ENCODE measurements at regions not wholly inside any gene's neighbourhood (a gene's known extent, or its start where the extent isn't known, plus 50 kb on each side); places are given as distances from the start of the nearest gene placed in this dataset.

GRCh38 chr7:50207251-50207564, 97.3 kb upstream of the IKZF1 start:
- no peaks in the 10 kb centered on the region for H3K27me3 Mint-ChIP-seq (ENCODE audit: insufficient read depth)
- DNase-seq, result peak; percentile 24
- H3K4me1 Mint-ChIP-seq, result no peaks in the 10 kb centered on the region
- Histone ChIP-seq H3K9ac (ENCODE audit: extremely low read depth, low read length, poor library complexity, severe bottlenecking) (no peak overlapping the region), H3K4me1 (ENCODE audit: control insufficient read depth, insufficient read depth, low read length) (no peaks in the 10 kb centered on the region), H3K27me3 (ENCODE audit: control insufficient read depth, insufficient read depth, low read length, poor library complexity, severe bottlenecking) (no peaks in the 10 kb centered on the region), H3K36me3 (ENCODE audit: control insufficient read depth, insufficient read depth, low read length) (no peaks in the 10 kb centered on the region), H3K9me3 (ENCODE audit: control insufficient read depth, low read length) (no peaks in the 10 kb centered on the region), H3K4me3 (ENCODE audit: low read length) (no peak overlapping the region), H3K27ac (ENCODE audit: low read depth, low read length) (no peak overlapping the region)
- H3K4me3 Mint-ChIP-seq, result no peak overlapping the region
- H3K27ac Mint-ChIP-seq, result no peak overlapping the region
- H3K9me3 Mint-ChIP-seq, result no peaks in the 10 kb centered on the region
- 93% methylated on average over 5 to 11 of the region's 11 CpGs for WGBS, 2 experiments (ENCODE audit: insufficient coverage in 1 of 2, insufficient read length in 1 of 2)
- TF ChIP-seq CTCF (conservative IDR thresholded peaks at IDR 0.05), result no peak
- no peaks in the 10 kb centered on the region for H3K36me3 Mint-ChIP-seq (ENCODE audit: low read depth)

GRCh38 chr7:50206453-50207250, 97.9 kb upstream of the IKZF1 start:
- no peaks in the 10 kb centered on the region for H3K36me3 ChIP-seq (ENCODE audit: control insufficient read depth, insufficient read depth, low read length)
- H3K4me3 ChIP-seq (ENCODE audit: low read length), result no peak overlapping the region
- Mint-ChIP-seq H3K4me3 (no peak overlapping the region), H3K36me3 (ENCODE audit: low read depth) (no peaks in the 10 kb centered on the region), H3K27me3 (ENCODE audit: insufficient read depth) (no peaks in the 10 kb centered on the region), H3K9me3 (no peaks in the 10 kb centered on the region), H3K27ac (no peak overlapping the region), H3K4me1 (no peaks in the 10 kb centered on the region)
- no peak for TF ChIP-seq CTCF (conservative IDR thresholded peaks at IDR 0.05)
- peak; percentile 37 for DNase-seq
- H3K27ac ChIP-seq (ENCODE audit: low read depth, low read length), result no peak overlapping the region
- H3K9ac ChIP-seq (ENCODE audit: extremely low read depth, low read length, poor library complexity, severe bottlenecking), result no peak overlapping the region
- WGBS, 2 experiments (ENCODE audit: insufficient coverage in 1 of 2, insufficient read length in 1 of 2), result 91 to 94% methylated on average over 13 to 21 of the region's 21 CpGs
- H3K9me3 ChIP-seq (ENCODE audit: control insufficient read depth, low read length), result no peaks in the 10 kb centered on the region
- no peaks in the 10 kb centered on the region for H3K27me3 ChIP-seq (ENCODE audit: control insufficient read depth, insufficient read depth, low read length, poor library complexity, severe bottlenecking)
- no peaks in the 10 kb centered on the region for H3K4me1 ChIP-seq (ENCODE audit: control insufficient read depth, insufficient read depth, low read length)

GRCh38 chr7:50205011-50205410, 99.5 kb upstream of the IKZF1 start:
- DNase-seq, result peak; percentile 56
- Mint-ChIP-seq H3K27ac (no peak overlapping the region), H3K4me3 (no peak overlapping the region), H3K27me3 (ENCODE audit: insufficient read depth) (no peaks in the 10 kb centered on the region), H3K4me1 (no peaks in the 10 kb centered on the region), H3K9me3 (no peaks in the 10 kb centered on the region), H3K36me3 (ENCODE audit: low read depth) (no peaks in the 10 kb centered on the region)
- Histone ChIP-seq H3K27me3 (ENCODE audit: control insufficient read depth, insufficient read depth, low read length, poor library complexity, severe bottlenecking) (no peaks in the 10 kb centered on the region), H3K4me1 (ENCODE audit: control insufficient read depth, insufficient read depth, low read length) (no peaks in the 10 kb centered on the region), H3K9me3 (ENCODE audit: control insufficient read depth, low read length) (no peaks in the 10 kb centered on the region), H3K36me3 (ENCODE audit: control insufficient read depth, insufficient read depth, low read length) (no peaks in the 10 kb centered on the region), H3K9ac (ENCODE audit: extremely low read depth, low read length, poor library complexity, severe bottlenecking) (no peak overlapping the region), H3K27ac (ENCODE audit: low read depth, low read length) (no peak overlapping the region), H3K4me3 (ENCODE audit: low read length) (no peak overlapping the region)
- 48 to 85% methylated on average over 4 to 6 of the region's 7 CpGs for WGBS, 2 experiments (ENCODE audit: insufficient coverage in 1 of 2, insufficient read length in 1 of 2)
- TF ChIP-seq CTCF (conservative IDR thresholded peaks at IDR 0.05), result no peak
